Activated B cell treated with CpG ODN at 0.5 μM for 24 hours (primary cell): ENCODE measurements at regions not wholly inside any gene's neighbourhood (a gene's known extent, or its start where the extent isn't known, plus 50 kb on each side); places are given as distances from the start of the nearest gene placed in this dataset.

Experiments
- ATAC-seq: fragments of 200-7000 bp; cut with Tn5 transposase; one replicate; pipeline ENCODE4 v1.10.0; 2021; ENCODE audit warnings: low read depth, mild to moderate bottlenecking, moderate library complexity
- CTCF ChIA-PET: fragments of 350-600 bp; sonication (Branson Sonifier 250); formaldehyde crosslinking; loops from one replicate; lab custom pipeline; 2021; ENCODE audit warnings: antibody characterized with exemption; lab: Charles Lee
- POLR2A ChIA-PET: fragments of 350-600 bp; sonication (Branson Sonifier 250); formaldehyde crosslinking; loops from one replicate; lab custom pipeline; 2021; ENCODE audit warnings: antibody characterized with exemption; lab: Charles Lee
- DNase-seq: peaks from one replicate; pipeline ENCODE4 v3.0.0; 2022
- H3K27ac Mint-ChIP-seq: one replicate; pipeline ENCODE4 v1.8.0; 2020; ENCODE audit warnings: mixed read lengths
- H3K27me3 Mint-ChIP-seq: one replicate; pipeline ENCODE4 v1.8.0; 2021; ENCODE audit warnings: mixed read lengths
- H3K36me3 Mint-ChIP-seq: one replicate; pipeline ENCODE4 v1.8.0; 2021; ENCODE audit warnings: low read depth, mixed read lengths
- H3K4me1 Mint-ChIP-seq: one replicate; pipeline ENCODE4 v1.8.0; 2021; ENCODE audit warnings: mixed read lengths
- H3K4me3 Mint-ChIP-seq: one replicate; pipeline ENCODE4 v1.8.0; 2020; ENCODE audit warnings: mild to moderate bottlenecking, mixed read lengths
- H3K9me3 Mint-ChIP-seq: one replicate; pipeline ENCODE4 v1.8.0; 2020; ENCODE audit warnings: mixed read lengths
- CTCF ChIP-seq: fragments of 200-600 bp; IDR thresholded peaks from one replicate; pipeline ENCODE4 v1.8.0; 2022; ENCODE audit warnings: antibody characterized with exemption, mild to moderate bottlenecking
- intact Hi-C: fragments of 100-400 bp; cut with micrococcal nuclease; formaldehyde crosslinking; loops from one replicate; pipeline ENCODE4 v1.15.1; 2024

- Mint-ChIP-seq H3K4me3 (no peak overlapping the region), H3K4me1 (no peaks in the 10 kb centered on the region), H3K36me3 (no peaks in the 10 kb centered on the region), H3K27ac (no peak overlapping the region), H3K27me3 (peaks cover 2% of the 10 kb centered on the region), H3K9me3 (no peaks in the 10 kb centered on the region)
- TF ChIP-seq CTCF, result no peak
- DNase-seq (no peak), ATAC-seq (no peak)
- POLR2A ChIA-PET, result no interaction called here
- CTCF ChIA-PET, result no interaction called here
- intact Hi-C loops, result no loop called here
Measured at GRCh38 chr2:23159746-23160405, 225.1 kb upstream of the KLHL29 start.

DNA sequence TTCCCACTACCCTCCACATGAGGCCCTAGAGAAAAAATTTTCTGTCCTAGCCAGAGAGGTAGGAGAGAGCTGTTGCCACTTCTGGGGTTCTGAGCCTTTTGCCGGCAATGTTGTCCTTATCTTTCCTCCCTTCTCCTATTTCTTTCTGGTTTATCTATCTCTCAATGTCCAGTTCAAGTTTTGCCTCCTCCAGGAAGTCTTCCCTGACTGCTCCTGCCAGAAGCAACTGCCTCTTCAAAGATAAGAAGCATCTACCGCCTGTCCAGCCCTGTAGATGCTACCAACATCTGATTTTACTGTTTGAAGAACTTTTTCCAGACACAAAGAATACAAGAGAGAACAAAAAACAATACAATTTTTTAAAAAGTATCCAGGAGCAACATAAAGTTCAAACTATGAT, 220.8 kb upstream of the KLHL29 start:
- H3K9me3 Mint-ChIP-seq, result no peaks in the 10 kb centered on the region
- H3K4me3 Mint-ChIP-seq, result no peak overlapping the region
- no peak for DNase-seq
- TF ChIP-seq CTCF, result no peak
- CTCF ChIA-PET, result no interaction called here
- no peaks in the 10 kb centered on the region for H3K36me3 Mint-ChIP-seq
- intact Hi-C loops, result no loop called here
- ATAC-seq, result no peak
- H3K27me3 Mint-ChIP-seq, result peaks cover 5% of the 10 kb centered on the region
- POLR2A ChIA-PET, result no interaction called here
- H3K27ac Mint-ChIP-seq, result no peak overlapping the region
- H3K4me1 Mint-ChIP-seq, result no peaks in the 10 kb centered on the region

GRCh38 chr2:23169896-23170295, 215.1 kb upstream of the KLHL29 start:
- Mint-ChIP-seq H3K4me1 (no peaks in the 10 kb centered on the region), H3K36me3 (no peaks in the 10 kb centered on the region), H3K4me3 (no peak overlapping the region), H3K9me3 (no peaks in the 10 kb centered on the region), H3K27ac (no peak overlapping the region), H3K27me3 (peaks cover 3% of the 10 kb centered on the region)
- DNase-seq, result no peak
- ATAC-seq, result no peak
- no peak for TF ChIP-seq CTCF
- CTCF ChIA-PET, result no interaction called here
- POLR2A ChIA-PET, result no interaction called here
- intact Hi-C loops, result loop anchor here (1.0 kb wide), 1 partner anchor 16 kb away; no protein-coding TSS in a partner anchor

- Mint-ChIP-seq H3K4me1 (no peaks in the 10 kb centered on the region), H3K27ac (no peak overlapping the region), H3K36me3 (no peaks in the 10 kb centered on the region), H3K9me3 (peaks cover 3% of the 10 kb centered on the region), H3K27me3 (peaks cover 3% of the 10 kb centered on the region), H3K4me3 (no peak overlapping the region)
- intact Hi-C loops, result no loop called here
- POLR2A ChIA-PET, result no interaction called here
- ATAC-seq, result no peak
- CTCF ChIA-PET, result no interaction called here
- no peak for DNase-seq
- no peak for TF ChIP-seq CTCF
Measured at GRCh38 chr2:23171108-23171507, 213.9 kb upstream of the KLHL29 start.

GRCh38 chr2:23178396-23178795, 206.6 kb upstream of the KLHL29 start:
- intact Hi-C loops, result no loop called here
- no peak for ATAC-seq
- no peak for TF ChIP-seq CTCF
- DNase-seq, result no peak
- no peaks in the 10 kb centered on the region for H3K36me3 Mint-ChIP-seq
- no peaks in the 10 kb centered on the region for H3K27me3 Mint-ChIP-seq
- H3K9me3 Mint-ChIP-seq, result peaks cover 14% of the 10 kb centered on the region
- ChIA-PET POLR2A (no interaction called here), CTCF (no interaction called here)
- no peaks in the 10 kb centered on the region for H3K4me1 Mint-ChIP-seq
- H3K27ac Mint-ChIP-seq, result no peak overlapping the region
- H3K4me3 Mint-ChIP-seq, result no peak overlapping the region
